K562 (cell line): ENCODE measurements at regions not wholly inside any gene's neighbourhood (a gene's known extent, or its start where the extent isn't known, plus 50 kb on each side); places are given as distances from the start of the nearest gene placed in this dataset.

Experiments
- ATAC-seq: fragments of 200-7000 bp; cut with Tn5 transposase; 3 replicates; pipeline ENCODE4 v1.9.1; 2020; ENCODE audit warnings: moderate library complexity
- BruUV-seq: library from RNA; stranded (reverse); fragments of 400-500 nt; replicated peaks from 2 replicates; lab custom pipeline; 2021; lab: Mats Ljungman, UMichigan
- CTCF ChIA-PET: fragments of 300-600 bp; formaldehyde crosslinking; extraction: SDS; loops from one replicate; lab custom pipeline; 2021; ENCODE audit warnings: low intra/inter-chr PET ratio; lab: Yijun Ruan, JAX
- POLR2A ChIA-PET: fragments of 300-600, 350-650 bp; sonication (Branson Sonifier 250); formaldehyde crosslinking; extraction: SDS; loops from one replicate; lab custom pipeline; 2021; ENCODE audit warnings: antibody characterized with exemption, inconsistent platforms; lab: Yijun Ruan, JAX
- DNase-seq, 4 experiments: peaks; one replicate each; pipeline versions ENCODE4 v3.0.0 to v3.0.0-alpha.2; 2011 to 2018; ENCODE audit warnings: low spot score in 3 of 4, mixed read lengths in 3 of 4; ENCODE audit errors: extremely low read depth in 1 of 4
- FAIRE-seq: peaks from 2 replicates; lab custom pipeline; 2011; peaks lifted over from hg19 to GRCh38; lab: Jason Lieb, UNC
- H2AFZ ChIP-seq: 2 replicates; pipeline ENCODE4 v1.6.0; 2011; ENCODE audit warnings: low read depth, low read length, control low read depth, inconsistent platforms
- H3K27ac ChIP-seq: fragments of 200-600 bp; 3 replicates; pipeline ENCODE4 v1.8.0; 2011; ENCODE audit warnings: low read depth, mild to moderate bottlenecking, control low read depth, inconsistent platforms, low read length, moderate library complexity, mixed read lengths; ENCODE audit errors: extremely low read depth
- H3K27me3 ChIP-seq, 2 experiments: fragments of 300-600 bp in 1 of 2; 2 replicates in 1 of 2; 3 replicates in 1 of 2; pipeline versions ENCODE4 v1.6.0 to v1.8.0; 2011; ENCODE audit warnings: inconsistent platforms in 2 of 2, low read length in 2 of 2, mild to moderate bottlenecking in 1 of 2, mixed read lengths in 1 of 2, moderate library complexity in 1 of 2; ENCODE audit not compliant: control insufficient read depth in 2 of 2, insufficient read depth in 2 of 2
- H3K36me3 ChIP-seq: fragments of 300-600 bp; 3 replicates; pipeline ENCODE4 v1.8.0; 2011; ENCODE audit warnings: mild to moderate bottlenecking, low read length, inconsistent platforms; ENCODE audit not compliant: control insufficient read depth, insufficient read depth
- H3K4me1 ChIP-seq, 2 experiments: fragments of 200-600 bp in 1 of 2; replicated peaks in 1 of 2; 2 replicates in 1 of 2; 3 replicates in 1 of 2; pipeline versions ENCODE4 v1.5.1 to v1.8.0; 2011; ENCODE audit warnings: inconsistent platforms in 2 of 2, low read length in 2 of 2, mild to moderate bottlenecking in 1 of 2, mixed read lengths in 1 of 2, moderate library complexity in 1 of 2; ENCODE audit not compliant: control insufficient read depth in 2 of 2, insufficient read depth in 2 of 2
- H3K4me2 ChIP-seq: 2 replicates; pipeline ENCODE4 v1.6.1; 2011; ENCODE audit warnings: low read length, control low read depth, inconsistent platforms, mixed read lengths; ENCODE audit not compliant: insufficient read depth
- H3K4me3 ChIP-seq: fragments of 200-600 bp; sonication (generic), shearing (Covaris generic); 2 replicates; pipeline ENCODE4 v1.5.1; 2016; ENCODE audit warnings: control low read depth, inconsistent platforms
- H3K79me2 ChIP-seq: fragments of 200-600 bp; 3 replicates; pipeline ENCODE4 v1.8.0; 2011; ENCODE audit warnings: low read length, inconsistent platforms; ENCODE audit not compliant: control insufficient read depth, insufficient read depth
- H3K9ac ChIP-seq, 2 experiments: 2 replicates each; pipeline versions ENCODE4 v1.6.0 to v1.6.1; 2011; ENCODE audit warnings: low read depth in 2 of 2, low read length in 2 of 2, control low read depth in 1 of 2, inconsistent platforms in 1 of 2, mild to moderate bottlenecking in 1 of 2, mixed read lengths in 1 of 2; ENCODE audit not compliant: insufficient read depth in 1 of 2
- H3K9me1 ChIP-seq: one replicate; pipeline ENCODE4 v1.6.0; 2011; ENCODE audit warnings: inconsistent platforms, mild to moderate bottlenecking, low read length, moderate library complexity; ENCODE audit not compliant: control insufficient read depth, insufficient read depth
- H3K9me3 ChIP-seq: replicated peaks from 2 replicates; pipeline ENCODE4 v1.5.1; 2011; ENCODE audit warnings: low read depth, low read length, inconsistent platforms; ENCODE audit not compliant: control insufficient read depth, insufficient read depth
- H4K20me1 ChIP-seq: replicated peaks from 2 replicates; pipeline ENCODE4 v1.6.1; 2011; ENCODE audit warnings: low read length, inconsistent platforms, mixed read lengths; ENCODE audit not compliant: control insufficient read depth, insufficient read depth
- BCL6 ChIP-seq: fragments of 250-450 bp; sonication (Bioruptor Pico); IDR thresholded peaks from 2 replicates; pipeline ENCODE4 v1.4.0; 2020
- CC2D1A ChIP-seq: fragments of 450-650 bp; IDR thresholded peaks from 2 replicates; pipeline ENCODE4 v1.6.1; 2017; ENCODE audit warnings: mild to moderate bottlenecking
- E2F8 ChIP-seq: fragments of 450-650 bp; IDR thresholded peaks from 2 replicates; pipeline ENCODE4 v1.7.1; 2018; ENCODE audit warnings: mild to moderate bottlenecking, low read depth; ENCODE audit not compliant: partially characterized antibody
- ESRRB ChIP-seq: fragments of 250-450 bp; sonication (Bioruptor Pico); IDR thresholded peaks from 2 replicates; pipeline ENCODE4 v1.5.0; 2020; ENCODE audit warnings: mild to moderate bottlenecking, moderate library complexity, borderline replicate concordance
- FIP1L1 ChIP-seq: fragments of 200-400 bp; formaldehyde crosslinking; IDR thresholded peaks from 2 replicates; pipeline ENCODE4 v1.6.1; 2018; ENCODE audit warnings: mild to moderate bottlenecking, low read depth, low read length; ENCODE audit not compliant: poor library complexity, severe bottlenecking
- FOXA3 ChIP-seq, 2 experiments: fragments of 450-650 bp in 1 of 2; sonication (generic) in 1 of 2; formaldehyde crosslinking; IDR thresholded peaks in 1 of 2; conservative IDR thresholded peaks in 1 of 2; 2 replicates each; pipeline versions ENCODE4 v1.4.0 to v1.8.0; 2020 to 2022; ENCODE audit warnings: mild to moderate bottlenecking in 2 of 2, missing genetic modification reagents in 1 of 2
- KDM1A ChIP-seq, 2 experiments: fragments of 450-650 bp; IDR thresholded peaks; 2 replicates each; pipeline ENCODE4 v1.6.1; 2016; ENCODE audit warnings: mild to moderate bottlenecking in 2 of 2
- NCOA6 ChIP-seq: fragments of 450-650 bp; IDR thresholded peaks from 2 replicates; pipeline ENCODE4 v1.6.1; 2017; ENCODE audit warnings: mild to moderate bottlenecking
- NR0B1 ChIP-seq: fragments of 450-650 bp; IDR thresholded peaks from one replicate; pipeline ENCODE4 v1.6.1; 2018; ENCODE audit warnings: mild to moderate bottlenecking, moderate library complexity; ENCODE audit not compliant: partially characterized antibody
- PHB ChIP-seq: fragments of 250-450 bp; sonication (Bioruptor Pico); IDR thresholded peaks from 2 replicates; pipeline ENCODE4 v1.5.0; 2021
- SAFB2 ChIP-seq: fragments of 200-400 bp; formaldehyde crosslinking; IDR thresholded peaks from 2 replicates; pipeline ENCODE4 v1.6.1; 2018; ENCODE audit warnings: borderline replicate concordance, low read length, low read depth, moderate library complexity; ENCODE audit not compliant: severe bottlenecking
- SMARCA5 ChIP-seq: fragments of 450-650 bp; IDR thresholded peaks from 2 replicates; pipeline ENCODE4 v1.6.1; 2016
- ZNF592 ChIP-seq: fragments of 450-650 bp; IDR thresholded peaks from 2 replicates; pipeline ENCODE4 v1.6.1; 2017; ENCODE audit warnings: antibody characterized with exemption, mild to moderate bottlenecking
- ZNF740 ChIP-seq, 3 experiments: fragments of 200-800 bp in 1 of 3; sonication (Bioruptor generic) in 1 of 3; sonication (generic) in 1 of 3; formaldehyde crosslinking in 1 of 3; IDR thresholded peaks; 2 replicates each; pipeline versions ENCODE4 v1.6.1 to v1.8.0; 2016 to 2022; ENCODE audit warnings: mild to moderate bottlenecking in 2 of 3, missing compliant biosample characterization in 2 of 3, missing genetic modification characterization in 2 of 3, missing genetic modification reagents in 1 of 3
- WGBS: fragments of 100-300 bp; shearing (Covaris generic); methylation state at CpG from one replicate; pipeline ENCODE4 v1.1.6; 2016; ENCODE audit warnings: low coverage, mixed read lengths; ENCODE audit not compliant: insufficient coverage; ENCODE audit errors: missing lambda C conversion rate; 5-methylcytosine and 5-hydroxymethylcytosine counted together
- in situ Hi-C: fragments of 300-500 bp; cut with MboI; formaldehyde crosslinking; loops from 4 replicates; pipeline ENCODE4 v1.15.0; 2018; ENCODE audit warnings: inconsistent platforms, mixed read lengths
- intact Hi-C: fragments of 100-400 bp; cut with micrococcal nuclease; formaldehyde crosslinking; loops from 2 replicates; pipeline ENCODE4 v1.14.2; 2022

DNA sequence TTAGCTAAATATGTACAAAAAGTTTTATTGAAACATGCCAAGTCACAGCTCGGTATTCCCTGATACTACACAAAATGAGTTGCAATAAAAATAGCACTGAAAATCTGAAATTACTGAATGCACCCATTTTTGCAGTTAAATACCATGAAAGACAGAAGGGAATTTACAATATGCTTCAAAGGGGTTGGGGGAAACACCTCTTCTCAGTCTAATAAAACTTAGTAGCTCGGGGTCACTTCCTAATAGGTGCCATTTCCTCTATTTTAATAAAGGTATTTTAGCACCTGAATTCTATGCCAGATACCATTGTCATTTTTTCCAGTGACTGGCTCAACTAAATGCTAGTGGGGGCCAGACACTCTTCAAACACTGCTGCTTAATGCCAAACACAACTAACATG is 204.1 kb upstream of the MEF2C start:
- no peak overlapping the region for H3K4me2 ChIP-seq
- ATAC-seq (no peak), FAIRE-seq (no peak), DNase-seq (no peak)
- BruUV-seq = no TSS peak
- H3K9ac ChIP-seq = no peak overlapping the region
- no peaks in the 10 kb centered on the region for H3K36me3 ChIP-seq
- no peaks in the 10 kb centered on the region for H3K9me3 ChIP-seq
- intact Hi-C loops = no loop called here
- no peak overlapping the region for H3K4me3 ChIP-seq
- H4K20me1 ChIP-seq = no peaks in the 10 kb centered on the region
- H3K79me2 ChIP-seq = no peaks in the 10 kb centered on the region
- no peaks in the 10 kb centered on the region for H3K27me3 ChIP-seq
- 24% methylated on average over 2 of the region's 2 CpGs for WGBS
- H3K27ac ChIP-seq = no peak overlapping the region
- CTCF ChIA-PET = no interaction called here
- in situ Hi-C loops = no loop called here
- H3K9me1 ChIP-seq = no peaks in the 10 kb centered on the region
- peaks cover 0 to 2% of the 10 kb centered on the region in 2 experiments; a peak in 1 of 5 replicates for H3K4me1 ChIP-seq
- POLR2A ChIA-PET = interaction anchor here (1.0 kb wide), 1 partner anchor 15 kb away, joined by 3 read pairs; no protein-coding TSS in a partner anchor
- no peak overlapping the region for H2AFZ ChIP-seq
- TF ChIP-seq E2F8 = no peak
- no peak for TF ChIP-seq BCL6 (CRISPR knock-in tag)
- TF ChIP-seq CC2D1A = no peak
- TF ChIP-seq FIP1L1 = no peak
- TF ChIP-seq NR0B1 = no peak
- TF ChIP-seq KDM1A (IDR thresholded peaks at IDR 0.05) = no peak
- TF ChIP-seq NCOA6 = no peak
- no peak for TF ChIP-seq ZNF740 (CRISPR knock-in tag; IDR thresholded peaks at IDR 0.05)
- TF ChIP-seq ZNF740 (tag; IDR thresholded peaks at IDR 0.05) = no peak
- TF ChIP-seq SMARCA5 = no peak
- no peak for TF ChIP-seq PHB (CRISPR knock-in tag)
- TF ChIP-seq ZNF592 = no peak
- TF ChIP-seq SAFB2 = no peak
- no peak for TF ChIP-seq ESRRB (CRISPR knock-in tag)
- no peak for TF ChIP-seq FOXA3 (CRISPR knock-in tag; conservative IDR thresholded peaks at IDR 0.05 in 1 of 2, IDR thresholded peaks at IDR 0.05 in 1 of 2)
